C4-2B (cell line): ENCODE measurements at regions not wholly inside any gene's neighbourhood (a gene's known extent, or its start where the extent isn't known, plus 50 kb on each side); places are given as distances from the start of the nearest gene placed in this dataset.
"Not testable (repeated sequence)": the region's sequence is repeated elsewhere in the genome, so short reads cannot be mapped to it uniquely, and the experiment has no call there.

Source experiments
- H3K27ac ChIP-seq: fragments of 450-650 bp; 2 replicates; pipeline ENCODE4 v1.5.1; 2017
- ZFX ChIP-seq: fragments of 450-650 bp; IDR thresholded peaks from 2 replicates; pipeline ENCODE4 v1.6.1; 2017
- TF ChIP-seq, protein P1 (sequence below): fragments of 450-650 bp; conservative IDR thresholded peaks from 2 replicates; pipeline ENCODE4 v1.5.1; 2017; ENCODE audit warnings: mild to moderate bottlenecking

DNA sequence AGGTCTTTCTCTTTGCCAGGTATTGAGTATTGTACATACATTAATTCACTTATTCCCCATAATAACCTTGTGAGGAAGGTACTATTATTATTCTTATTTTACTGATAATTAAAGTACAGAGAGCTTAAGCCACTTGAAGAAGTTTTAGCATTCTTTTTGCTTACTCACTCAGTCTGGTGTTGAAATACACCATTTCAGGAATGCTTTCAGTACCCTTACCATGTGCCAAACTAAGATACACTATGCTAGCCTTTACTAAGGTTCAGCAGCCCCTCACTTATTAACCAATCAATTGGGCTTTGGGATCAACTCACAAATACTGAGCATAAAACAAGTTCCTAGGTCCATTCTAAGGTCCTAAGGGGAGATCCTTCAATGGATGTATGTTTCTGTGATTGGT lies 179.0 kb upstream of the FGF13 start:
- TF ChIP-seq, protein P1, sequence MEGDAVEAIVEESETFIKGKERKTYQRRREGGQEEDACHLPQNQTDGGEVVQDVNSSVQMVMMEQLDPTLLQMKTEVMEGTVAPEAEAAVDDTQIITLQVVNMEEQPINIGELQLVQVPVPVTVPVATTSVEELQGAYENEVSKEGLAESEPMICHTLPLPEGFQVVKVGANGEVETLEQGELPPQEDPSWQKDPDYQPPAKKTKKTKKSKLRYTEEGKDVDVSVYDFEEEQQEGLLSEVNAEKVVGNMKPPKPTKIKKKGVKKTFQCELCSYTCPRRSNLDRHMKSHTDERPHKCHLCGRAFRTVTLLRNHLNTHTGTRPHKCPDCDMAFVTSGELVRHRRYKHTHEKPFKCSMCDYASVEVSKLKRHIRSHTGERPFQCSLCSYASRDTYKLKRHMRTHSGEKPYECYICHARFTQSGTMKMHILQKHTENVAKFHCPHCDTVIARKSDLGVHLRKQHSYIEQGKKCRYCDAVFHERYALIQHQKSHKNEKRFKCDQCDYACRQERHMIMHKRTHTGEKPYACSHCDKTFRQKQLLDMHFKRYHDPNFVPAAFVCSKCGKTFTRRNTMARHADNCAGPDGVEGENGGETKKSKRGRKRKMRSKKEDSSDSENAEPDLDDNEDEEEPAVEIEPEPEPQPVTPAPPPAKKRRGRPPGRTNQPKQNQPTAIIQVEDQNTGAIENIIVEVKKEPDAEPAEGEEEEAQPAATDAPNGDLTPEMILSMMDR, result no peak
- no peak for TF ChIP-seq ZFX

GRCh38 chrX:138889149-138889548 lies 177.6 kb upstream of the FGF13 start:
- H3K27ac ChIP-seq, result no peak overlapping the region
- TF ChIP-seq, protein P1, result no peak
- no peak for TF ChIP-seq ZFX

More for the DNA sequence above, 179.0 kb upstream of the FGF13 start:
- H3K27ac ChIP-seq, result no peak overlapping the region

- TF ChIP-seq, protein P1, result no peak
- TF ChIP-seq ZFX, result no peak
- H3K27ac ChIP-seq, result no peak overlapping the region
Measured at GRCh38 chrX:138886769-138887168, 175.3 kb upstream of the FGF13 start.

DNA sequence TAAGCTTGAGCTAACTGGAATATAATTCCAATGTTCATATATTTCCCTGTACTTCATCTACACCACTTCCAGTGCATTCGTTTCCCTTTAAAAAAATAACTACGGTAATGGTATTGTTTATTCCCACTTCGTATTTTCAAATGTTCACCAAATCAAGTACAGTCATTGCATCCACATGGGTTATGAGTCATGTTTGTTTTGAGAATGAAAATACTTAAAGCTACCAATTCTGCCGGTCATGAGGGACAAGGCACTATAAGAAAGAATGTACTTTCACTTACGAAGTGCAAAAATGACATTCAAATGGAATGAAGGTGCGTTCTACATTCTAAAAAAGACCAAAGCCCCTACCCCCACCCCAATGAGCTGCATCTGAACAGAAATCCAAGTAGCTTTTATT lies 174.4 kb upstream of the FGF13 start:
- no peak overlapping the region for H3K27ac ChIP-seq
- TF ChIP-seq, protein P1, result no peak
- TF ChIP-seq ZFX, result no peak

DNA sequence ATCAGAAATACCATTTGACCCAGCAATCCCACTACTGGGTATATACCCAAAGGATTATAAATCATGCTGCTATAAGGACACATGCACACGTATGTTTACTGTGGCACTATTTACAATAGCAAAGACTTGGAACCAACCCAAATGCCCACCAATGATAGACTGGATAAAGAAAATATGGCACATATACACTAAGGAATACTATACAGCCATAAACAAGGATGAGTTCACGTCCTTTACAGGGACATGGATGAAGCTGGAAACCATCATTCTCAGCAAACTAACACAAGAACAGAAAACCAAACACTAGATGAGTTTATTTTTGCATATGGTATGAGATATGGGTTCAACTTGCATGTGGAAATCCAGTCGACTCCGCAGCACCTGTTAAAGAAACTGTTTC lies 168.8 kb upstream of the FGF13 start:
- not testable (repeated sequence) for H3K27ac ChIP-seq

DNA sequence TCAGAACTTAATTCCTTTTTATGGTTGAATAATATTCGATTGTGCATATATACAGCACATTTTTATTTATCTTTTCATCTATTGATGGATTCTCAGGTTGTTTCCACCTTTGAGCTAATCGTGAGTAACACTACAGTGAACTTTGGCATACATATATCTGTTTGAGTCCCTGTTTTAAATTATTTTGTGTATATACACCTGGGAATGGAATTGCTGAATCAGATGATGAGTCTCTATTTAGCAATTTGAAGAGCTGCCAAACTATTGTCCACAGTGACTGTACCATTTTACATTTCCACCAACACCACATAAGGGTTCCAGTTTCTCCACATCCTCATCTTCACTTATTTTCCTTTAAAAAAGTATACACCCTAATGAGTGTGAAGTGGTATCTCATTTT lies 166.2 kb upstream of the FGF13 start:
- TF ChIP-seq, protein P1, result no peak
- TF ChIP-seq ZFX, result no peak
- no peak overlapping the region for H3K27ac ChIP-seq

- TF ChIP-seq, protein P1, result no peak
- no peak for TF ChIP-seq ZFX
- H3K27ac ChIP-seq, result no peak overlapping the region
Measured at GRCh38 chrX:138875472-138875871, 164.0 kb upstream of the FGF13 start.

- TF ChIP-seq, protein P1, result no peak
- TF ChIP-seq ZFX, result no peak
Measured at GRCh38 chrX:138874271-138874935, 162.9 kb upstream of the FGF13 start.

GRCh38 chrX:138873640-138874039 lies 162.1 kb upstream of the FGF13 start:
- not testable (repeated sequence) for H3K27ac ChIP-seq

More at GRCh38 chrX:138874271-138874935, 162.9 kb upstream of the FGF13 start:
- no peak overlapping the region for H3K27ac ChIP-seq
